Mesothelial cell of epicardium (in vitro differentiated cells): ENCODE measurements at regions not wholly inside any gene's neighbourhood (a gene's known extent, or its start where the extent isn't known, plus 50 kb on each side); places are given as distances from the start of the nearest gene placed in this dataset.

Experiments
- DNase-seq, 2 experiments: peaks; one replicate each; pipeline ENCODE4 v3.0.0; 2021; ENCODE audit warnings: low spot score in 2 of 2; ENCODE audit not compliant: unreplicated experiment in 2 of 2
- H3K27ac Mint-ChIP-seq: 2 replicates; pipeline ENCODE4 v1.8.0; 2021; ENCODE audit warnings: mixed read lengths
- H3K27me3 Mint-ChIP-seq: 2 replicates; pipeline ENCODE4 v1.8.0; 2021; ENCODE audit warnings: low read depth, mixed read lengths
- H3K36me3 Mint-ChIP-seq: 2 replicates; pipeline ENCODE4 v1.8.0; 2021; ENCODE audit warnings: mixed read lengths
- H3K4me1 Mint-ChIP-seq: 2 replicates; pipeline ENCODE4 v1.8.0; 2021; ENCODE audit warnings: mixed read lengths
- H3K4me3 Mint-ChIP-seq: 2 replicates; pipeline ENCODE4 v1.8.0; 2021; ENCODE audit warnings: mild to moderate bottlenecking, moderate library complexity, mixed read lengths
- H3K9me3 Mint-ChIP-seq: 2 replicates; pipeline ENCODE4 v1.8.0; 2021; ENCODE audit warnings: mixed read lengths
- TF ChIP-seq, protein P1 (sequence below): fragments of 200-600 bp; sonication (generic); IDR thresholded peaks from one replicate; pipeline ENCODE4 v1.5.0; 2021; ENCODE audit warnings: antibody characterized with exemption; ENCODE audit not compliant: unreplicated experiment

DNA sequence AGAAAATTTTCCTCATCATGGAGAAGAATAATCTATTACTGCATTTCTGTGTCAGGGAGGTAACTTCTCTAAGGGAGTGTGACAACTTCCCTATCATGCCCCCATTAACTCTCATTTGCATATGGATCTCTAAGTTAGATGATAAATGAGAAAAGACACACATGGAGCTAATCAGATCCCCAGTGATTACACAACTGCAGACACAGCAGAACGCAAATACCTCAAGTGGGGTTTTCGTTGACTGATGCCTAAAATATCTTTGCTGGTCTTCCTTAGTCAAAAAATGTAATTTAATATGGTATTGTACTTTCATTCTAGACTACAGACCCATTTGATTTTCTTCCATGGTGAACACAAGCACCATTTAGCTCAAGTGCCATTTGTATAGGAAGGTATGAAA, 630.5 kb downstream of the TBL1XR1 start:
- Mint-ChIP-seq H3K4me1 (peaks cover 2% of the 10 kb centered on the region), H3K27ac (no peak overlapping the region), H3K4me3 (no peak overlapping the region), H3K27me3 (no peaks in the 10 kb centered on the region), H3K36me3 (peaks cover 2% of the 10 kb centered on the region), H3K9me3 (peaks cover 8% of the 10 kb centered on the region)
- TF ChIP-seq, protein P1, sequence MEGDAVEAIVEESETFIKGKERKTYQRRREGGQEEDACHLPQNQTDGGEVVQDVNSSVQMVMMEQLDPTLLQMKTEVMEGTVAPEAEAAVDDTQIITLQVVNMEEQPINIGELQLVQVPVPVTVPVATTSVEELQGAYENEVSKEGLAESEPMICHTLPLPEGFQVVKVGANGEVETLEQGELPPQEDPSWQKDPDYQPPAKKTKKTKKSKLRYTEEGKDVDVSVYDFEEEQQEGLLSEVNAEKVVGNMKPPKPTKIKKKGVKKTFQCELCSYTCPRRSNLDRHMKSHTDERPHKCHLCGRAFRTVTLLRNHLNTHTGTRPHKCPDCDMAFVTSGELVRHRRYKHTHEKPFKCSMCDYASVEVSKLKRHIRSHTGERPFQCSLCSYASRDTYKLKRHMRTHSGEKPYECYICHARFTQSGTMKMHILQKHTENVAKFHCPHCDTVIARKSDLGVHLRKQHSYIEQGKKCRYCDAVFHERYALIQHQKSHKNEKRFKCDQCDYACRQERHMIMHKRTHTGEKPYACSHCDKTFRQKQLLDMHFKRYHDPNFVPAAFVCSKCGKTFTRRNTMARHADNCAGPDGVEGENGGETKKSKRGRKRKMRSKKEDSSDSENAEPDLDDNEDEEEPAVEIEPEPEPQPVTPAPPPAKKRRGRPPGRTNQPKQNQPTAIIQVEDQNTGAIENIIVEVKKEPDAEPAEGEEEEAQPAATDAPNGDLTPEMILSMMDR, result no peak
- DNase-seq, result no peak

DNA sequence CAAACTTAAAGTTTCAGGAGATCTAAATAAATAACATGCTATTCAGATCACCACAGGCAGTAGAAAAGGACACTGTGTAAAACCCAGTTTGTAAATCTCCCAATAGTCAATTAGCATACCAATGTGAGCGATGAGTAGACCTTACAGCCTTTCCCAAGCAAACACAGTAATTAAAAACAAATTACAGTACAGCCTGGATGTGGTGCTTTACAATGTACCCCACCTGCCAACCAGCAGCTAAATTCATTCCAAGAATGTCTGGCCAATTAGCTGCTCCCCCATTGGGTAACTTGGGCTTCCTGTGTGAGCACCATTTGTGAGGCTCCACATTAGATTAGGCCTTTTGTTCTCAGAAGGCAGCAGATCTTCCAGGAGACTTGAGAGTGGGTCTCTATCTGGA, 635.0 kb downstream of the TBL1XR1 start:
- no peaks in the 10 kb centered on the region for H3K27me3 Mint-ChIP-seq
- H3K9me3 Mint-ChIP-seq, result peaks cover 8% of the 10 kb centered on the region
- no peak overlapping the region for H3K4me3 Mint-ChIP-seq
- no peak for DNase-seq
- TF ChIP-seq, protein P1, result no peak
- no peaks in the 10 kb centered on the region for H3K4me1 Mint-ChIP-seq
- H3K27ac Mint-ChIP-seq, result no peak overlapping the region
- H3K36me3 Mint-ChIP-seq, result peaks cover 2% of the 10 kb centered on the region

DNA sequence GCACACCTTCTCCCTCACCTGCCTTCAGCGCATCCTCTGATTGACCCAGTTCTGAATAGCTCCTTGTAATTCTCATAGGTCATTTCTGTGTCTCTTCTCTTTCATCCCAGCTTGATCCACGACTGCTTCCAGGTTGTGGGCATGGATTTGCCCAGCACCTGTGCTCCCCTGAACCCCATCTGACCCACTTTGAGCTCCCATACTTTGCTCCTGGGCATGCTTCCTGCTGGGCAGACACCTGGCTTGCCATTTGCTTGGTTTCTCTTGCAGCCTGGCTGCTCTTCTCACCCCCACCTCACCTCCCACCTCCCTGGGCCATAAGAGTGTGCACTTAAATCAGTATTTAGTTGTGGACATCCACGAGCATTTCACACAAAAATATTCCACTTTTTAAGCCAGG, 635.5 kb downstream of the TBL1XR1 start:
- Mint-ChIP-seq H3K4me1 (no peaks in the 10 kb centered on the region), H3K27me3 (no peaks in the 10 kb centered on the region), H3K9me3 (peaks cover 8% of the 10 kb centered on the region), H3K4me3 (no peak overlapping the region), H3K36me3 (peaks cover 2% of the 10 kb centered on the region), H3K27ac (no peak overlapping the region)
- TF ChIP-seq, protein P1, result no peak
- DNase-seq, result no peak

GRCh38 chr3:176554791-176555654, 642.3 kb downstream of the TBL1XR1 start:
- Mint-ChIP-seq H3K27ac (no peak overlapping the region), H3K4me3 (no peak overlapping the region), H3K9me3 (no peaks in the 10 kb centered on the region)

DNA sequence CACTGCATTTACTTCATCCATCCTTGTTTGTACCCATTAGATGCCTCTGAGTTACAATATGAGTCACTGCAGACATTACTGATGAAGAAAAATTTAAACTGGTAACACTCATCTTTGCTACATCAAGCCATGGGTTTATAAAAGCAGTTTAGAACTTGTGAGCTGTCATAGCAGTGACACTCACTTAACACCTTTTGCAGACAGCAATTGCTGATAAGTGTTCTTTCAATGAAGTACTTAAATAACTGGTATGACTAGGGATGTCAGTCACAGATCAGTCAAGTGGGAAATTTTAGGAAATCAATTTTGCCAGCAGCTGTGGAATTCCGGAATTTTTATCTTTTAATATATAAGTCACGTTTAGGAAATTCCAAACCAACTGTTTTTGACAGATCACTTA, 643.0 kb downstream of the TBL1XR1 start:
- no peak overlapping the region for H3K27ac Mint-ChIP-seq
- DNase-seq, result no peak
- H3K4me3 Mint-ChIP-seq, result no peak overlapping the region
- peaks cover 18% of the 10 kb centered on the region for H3K4me1 Mint-ChIP-seq
- H3K27me3 Mint-ChIP-seq, result no peaks in the 10 kb centered on the region
- no peaks in the 10 kb centered on the region for H3K36me3 Mint-ChIP-seq
- no peaks in the 10 kb centered on the region for H3K9me3 Mint-ChIP-seq
- TF ChIP-seq, protein P1, result no peak

More at GRCh38 chr3:176554791-176555654, 642.3 kb downstream of the TBL1XR1 start:
- TF ChIP-seq, protein P1, result no peak
- DNase-seq, result no peak
- Mint-ChIP-seq H3K36me3 (no peaks in the 10 kb centered on the region), H3K4me1 (peaks cover 18% of the 10 kb centered on the region), H3K27me3 (no peaks in the 10 kb centered on the region)
